Epidermal melanocyte (primary cell): ENCODE measurements at regions not wholly inside any gene's neighbourhood (a gene's known extent, or its start where the extent isn't known, plus 50 kb on each side); places are given as distances from the start of the nearest gene placed in this dataset.
"Not testable (repeated sequence)": the region's sequence is repeated elsewhere in the genome, so short reads cannot be mapped to it uniquely, and the experiment has no call there.

Experiments
- DNase-seq: peaks from one replicate; pipeline ENCODE4 v3.0.0; 2011; ENCODE audit warnings: low spot score; ENCODE audit not compliant: insufficient read length

GRCh38 chr5:86671536-86671935 is 53.8 kb downstream of the COX7C start:
- no peak for DNase-seq

- no peak for DNase-seq
Observed at GRCh38 chr5:86674069-86674468, 56.3 kb downstream of the COX7C start.

GRCh38 chr5:86675311-86675710 is 57.6 kb downstream of the COX7C start:
- DNase-seq, result no peak

GRCh38 chr5:86679529-86679928 is 61.8 kb downstream of the COX7C start:
- peak; percentile 31 for DNase-seq

GRCh38 chr5:86679949-86680348 is 62.2 kb downstream of the COX7C start:
- peak; percentile 18 for DNase-seq

- DNase-seq, result no peak
Observed at GRCh38 chr5:86684222-86684621, 66.5 kb downstream of the COX7C start.

GRCh38 chr5:86686046-86686445 is 68.3 kb downstream of the COX7C start:
- no peak for DNase-seq

GRCh38 chr5:86688406-86688805 is 70.7 kb downstream of the COX7C start:
- no peak for DNase-seq

GRCh38 chr5:86689103-86689729 is 71.5 kb downstream of the COX7C start:
- DNase-seq, result no peak

GRCh38 chr5:86709157-86709881 is 91.6 kb downstream of the COX7C start:
- no peak for DNase-seq

- no peak for DNase-seq
Observed at GRCh38 chr5:86716121-86716520, 98.4 kb downstream of the COX7C start.

- DNase-seq, result not testable (repeated sequence)
Observed at GRCh38 chr5:86731319-86732117, 113.8 kb downstream of the COX7C start.

GRCh38 chr5:86735370-86735769 is 117.6 kb downstream of the COX7C start:
- no peak for DNase-seq

- no peak for DNase-seq
Observed at GRCh38 chr5:86737579-86737978, 119.8 kb downstream of the COX7C start.

- DNase-seq, result no peak
Observed at GRCh38 chr5:86748538-86749105, 130.9 kb downstream of the COX7C start.

GRCh38 chr5:86749841-86750240 is 132.1 kb downstream of the COX7C start:
- DNase-seq, result no peak

GRCh38 chr5:86756839-86757238 is 139.1 kb downstream of the COX7C start:
- no peak for DNase-seq

GRCh38 chr5:86757824-86758223 is 140.1 kb downstream of the COX7C start:
- DNase-seq, result no peak

- no peak for DNase-seq
Observed at GRCh38 chr5:86760661-86761060, 142.9 kb downstream of the COX7C start.

- no peak for DNase-seq
Observed at GRCh38 chr5:86763929-86764328, 146.2 kb downstream of the COX7C start.

- DNase-seq, result no peak
Observed at GRCh38 chr5:86765778-86766502, 148.2 kb downstream of the COX7C start.
